PFSK-1 (cell line): ENCODE measurements at regions not wholly inside any gene's neighbourhood (a gene's known extent, or its start where the extent isn't known, plus 50 kb on each side); places are given as distances from the start of the nearest gene placed in this dataset.

Experiments used
- FOXP2 ChIP-seq: optimal IDR thresholded peaks from 2 replicates; pipeline ENCODE3; 2011; ENCODE audit warnings: borderline replicate concordance, control low read depth, inconsistent platforms; ENCODE audit not compliant: insufficient read depth; ENCODE audit errors: extremely low read length, extremely low read depth
- POLR2AphosphoS5 ChIP-seq: IDR thresholded peaks from 2 replicates; pipeline ENCODE4 v1.6.1; 2012; ENCODE audit warnings: low read depth, mild to moderate bottlenecking, control low read depth, low read length, moderate library complexity
- REST ChIP-seq, 2 experiments: IDR thresholded peaks; 2 replicates each; pipeline versions ENCODE4 v1.6.1 to v1.8.0; 2011 to 2012; ENCODE audit warnings: low read depth in 2 of 2, low read length in 2 of 2, control low read depth in 1 of 2, inconsistent platforms in 1 of 2, mild to moderate bottlenecking in 1 of 2, moderate library complexity in 1 of 2; ENCODE audit not compliant: insufficient read depth in 1 of 2
- SIN3A ChIP-seq: IDR thresholded peaks from 2 replicates; pipeline ENCODE4 v1.6.1; 2012; ENCODE audit warnings: mild to moderate bottlenecking, low read length, moderate library complexity, borderline replicate concordance; ENCODE audit not compliant: insufficient read depth

GRCh38 chr15:66897971-66898370 lies 167.4 kb upstream of the SMAD3 start:
- no peak for TF ChIP-seq POLR2AphosphoS5
- no peak for TF ChIP-seq FOXP2
- TF ChIP-seq REST (IDR thresholded peaks at IDR 0.05; ENCODE audit: insufficient read depth in 1 of 2, low read depth in 2 of 2, low read length in 2 of 2), result no peak
- TF ChIP-seq SIN3A, result no peak
